Activated T-helper 1 cell treated with anti-CD3 and anti-CD28 coated beads, Interleukin-12 subunit alpha, Interleukin-12 subunit beta, Interleukin-2, Interleukin-4 antibody, amounts not matched to agents 30 ng/mL and 10 ng/mL and 1 ng/mL, durations not matched to agents 14 hours and 24 hours and 36 hours (primary cell): ENCODE measurements at regions not wholly inside any gene's neighbourhood (a gene's known extent, or its start where the extent isn't known, plus 50 kb on each side); places are given as distances from the start of the nearest gene placed in this dataset.

ENCODE experiments used
- DNase-seq: peaks from one replicate; pipeline ENCODE4 v3.0.0; 2021; ENCODE audit warnings: low spot score
- H3K27ac Mint-ChIP-seq: one replicate; pipeline ENCODE4 v1.8.0; 2021; ENCODE audit warnings: mild to moderate bottlenecking, mixed read lengths
- H3K27me3 Mint-ChIP-seq: one replicate; pipeline ENCODE4 v1.8.0; 2022; ENCODE audit warnings: mild to moderate bottlenecking, moderate library complexity, mixed read lengths; ENCODE audit not compliant: insufficient read depth
- H3K36me3 Mint-ChIP-seq: one replicate; pipeline ENCODE4 v1.8.0; 2021; ENCODE audit warnings: low read depth, mixed read lengths
- H3K4me1 Mint-ChIP-seq: one replicate; pipeline ENCODE4 v1.8.0; 2021; ENCODE audit warnings: low read depth, mixed read lengths
- H3K4me3 Mint-ChIP-seq: one replicate; pipeline ENCODE4 v1.8.0; 2021; ENCODE audit warnings: mild to moderate bottlenecking, moderate library complexity, mixed read lengths
- H3K9me3 Mint-ChIP-seq: one replicate; pipeline ENCODE4 v1.8.0; 2021; ENCODE audit warnings: mixed read lengths
- intact Hi-C: fragments of 100-400 bp; cut with micrococcal nuclease; formaldehyde crosslinking; loops from one replicate; pipeline ENCODE4 v1.15.1; 2024

GRCh38 chr15:39479911-39480310 is 101.0 kb upstream of the THBS1 start:
- Mint-ChIP-seq H3K4me1 (peaks cover 5% of the 10 kb centered on the region), H3K4me3 (no peak overlapping the region), H3K36me3 (no peaks in the 10 kb centered on the region), H3K27ac (no peak overlapping the region), H3K27me3 (peaks cover 5% of the 10 kb centered on the region), H3K9me3 (no peaks in the 10 kb centered on the region)
- intact Hi-C loops, result no loop called here
- no peak for DNase-seq

GRCh38 chr15:39482459-39482858 is 98.4 kb upstream of the THBS1 start:
- Mint-ChIP-seq H3K9me3 (no peaks in the 10 kb centered on the region), H3K4me1 (peaks cover 5% of the 10 kb centered on the region), H3K4me3 (no peak overlapping the region), H3K27me3 (peaks cover 5% of the 10 kb centered on the region), H3K36me3 (no peaks in the 10 kb centered on the region), H3K27ac (no peak overlapping the region)
- DNase-seq, result no peak
- intact Hi-C loops, result no loop called here

- Mint-ChIP-seq H3K4me3 (no peak overlapping the region), H3K4me1 (no peaks in the 10 kb centered on the region), H3K27me3 (peaks cover 3% of the 10 kb centered on the region), H3K9me3 (no peaks in the 10 kb centered on the region), H3K36me3 (no peaks in the 10 kb centered on the region), H3K27ac (no peak overlapping the region)
- intact Hi-C loops, result no loop called here
- DNase-seq, result no peak
Observed at GRCh38 chr15:39486621-39487457, 94.0 kb upstream of the THBS1 start.

GRCh38 chr15:39487458-39487735 is 93.5 kb upstream of the THBS1 start:
- no peaks in the 10 kb centered on the region for H3K9me3 Mint-ChIP-seq
- DNase-seq, result no peak
- no peaks in the 10 kb centered on the region for H3K36me3 Mint-ChIP-seq
- H3K4me1 Mint-ChIP-seq, result no peaks in the 10 kb centered on the region
- H3K27me3 Mint-ChIP-seq, result peaks cover 4% of the 10 kb centered on the region
- H3K4me3 Mint-ChIP-seq, result no peak overlapping the region
- H3K27ac Mint-ChIP-seq, result no peak overlapping the region
- intact Hi-C loops, result no loop called here

- no peak for DNase-seq
- Mint-ChIP-seq H3K36me3 (no peaks in the 10 kb centered on the region), H3K27ac (no peak overlapping the region), H3K27me3 (peaks cover 6% of the 10 kb centered on the region), H3K4me1 (no peaks in the 10 kb centered on the region), H3K9me3 (no peaks in the 10 kb centered on the region), H3K4me3 (no peak overlapping the region)
- intact Hi-C loops, result no loop called here
Observed at GRCh38 chr15:39488516-39488915, 92.4 kb upstream of the THBS1 start.

- H3K9me3 Mint-ChIP-seq, result no peaks in the 10 kb centered on the region
- H3K4me1 Mint-ChIP-seq, result no peaks in the 10 kb centered on the region
- intact Hi-C loops, result no loop called here
- peaks cover 6% of the 10 kb centered on the region for H3K27me3 Mint-ChIP-seq
- H3K36me3 Mint-ChIP-seq, result no peaks in the 10 kb centered on the region
- no peak for DNase-seq
- no peak overlapping the region for H3K27ac Mint-ChIP-seq
- no peak overlapping the region for H3K4me3 Mint-ChIP-seq
Observed at GRCh38 chr15:39488961-39489360, 91.9 kb upstream of the THBS1 start.

GRCh38 chr15:39491115-39491885 is 89.6 kb upstream of the THBS1 start:
- Mint-ChIP-seq H3K36me3 (no peaks in the 10 kb centered on the region), H3K4me1 (no peaks in the 10 kb centered on the region), H3K27me3 (peaks cover 14% of the 10 kb centered on the region), H3K27ac (no peak overlapping the region), H3K4me3 (no peak overlapping the region), H3K9me3 (no peaks in the 10 kb centered on the region)
- intact Hi-C loops, result no loop called here
- DNase-seq, result no peak

- intact Hi-C loops, result no loop called here
- Mint-ChIP-seq H3K4me3 (no peak overlapping the region), H3K36me3 (no peaks in the 10 kb centered on the region), H3K27me3 (peaks cover 17% of the 10 kb centered on the region), H3K27ac (no peak overlapping the region), H3K9me3 (no peaks in the 10 kb centered on the region), H3K4me1 (no peaks in the 10 kb centered on the region)
- no peak for DNase-seq
Observed at GRCh38 chr15:39491886-39492490, 88.9 kb upstream of the THBS1 start.

- no peaks in the 10 kb centered on the region for H3K36me3 Mint-ChIP-seq
- intact Hi-C loops, result no loop called here
- H3K4me3 Mint-ChIP-seq, result no peak overlapping the region
- peaks cover 7% of the 10 kb centered on the region for H3K4me1 Mint-ChIP-seq
- no peak overlapping the region for H3K27ac Mint-ChIP-seq
- no peaks in the 10 kb centered on the region for H3K9me3 Mint-ChIP-seq
- DNase-seq, result no peak
- peaks cover 20% of the 10 kb centered on the region for H3K27me3 Mint-ChIP-seq
Observed at GRCh38 chr15:39493424-39494067, 87.3 kb upstream of the THBS1 start.

- no peak overlapping the region for H3K4me3 Mint-ChIP-seq
- peaks cover 7% of the 10 kb centered on the region for H3K4me1 Mint-ChIP-seq
- intact Hi-C loops, result no loop called here
- H3K27me3 Mint-ChIP-seq, result peaks cover 23% of the 10 kb centered on the region
- H3K9me3 Mint-ChIP-seq, result no peaks in the 10 kb centered on the region
- no peak for DNase-seq
- no peaks in the 10 kb centered on the region for H3K36me3 Mint-ChIP-seq
- H3K27ac Mint-ChIP-seq, result no peak overlapping the region
Observed at GRCh38 chr15:39494462-39494861, 86.4 kb upstream of the THBS1 start.

- no peaks in the 10 kb centered on the region for H3K9me3 Mint-ChIP-seq
Observed at GRCh38 chr15:39495871-39496840, 84.7 kb upstream of the THBS1 start.

GRCh38 chr15:39497016-39497758 is 83.7 kb upstream of the THBS1 start:
- Mint-ChIP-seq H3K27ac (no peak overlapping the region), H3K4me1 (peaks cover 10% of the 10 kb centered on the region), H3K4me3 (no peak overlapping the region), H3K9me3 (no peaks in the 10 kb centered on the region), H3K36me3 (no peaks in the 10 kb centered on the region), H3K27me3 (peaks cover 19% of the 10 kb centered on the region)
- DNase-seq, result no peak
- intact Hi-C loops, result no loop called here

More at GRCh38 chr15:39495871-39496840, 84.7 kb upstream of the THBS1 start:
- no peak for DNase-seq
- no peaks in the 10 kb centered on the region for H3K36me3 Mint-ChIP-seq
- intact Hi-C loops, result no loop called here
- H3K4me1 Mint-ChIP-seq, result peaks cover 7% of the 10 kb centered on the region
- H3K4me3 Mint-ChIP-seq, result no peak overlapping the region
- H3K27ac Mint-ChIP-seq, result no peak overlapping the region
- peaks cover 21% of the 10 kb centered on the region for H3K27me3 Mint-ChIP-seq
